Mesodermal cell (in vitro differentiated cells): ENCODE measurements at regions not wholly inside any gene's neighbourhood (a gene's known extent, or its start where the extent isn't known, plus 50 kb on each side); places are given as distances from the start of the nearest gene placed in this dataset.

Experiments
- H3K27ac ChIP-seq: 2 replicates; pipeline ENCODE4 v1.7.0; 2013; ENCODE audit warnings: mild to moderate bottlenecking, low read depth, low read length, moderate library complexity; ENCODE audit not compliant: severe bottlenecking
- H3K36me3 ChIP-seq: 2 replicates; pipeline ENCODE4 v1.7.1; 2013; ENCODE audit warnings: mild to moderate bottlenecking, low read length, moderate library complexity; ENCODE audit not compliant: control insufficient read depth, insufficient read depth
- H3K4me1 ChIP-seq: one replicate; pipeline ENCODE4 v1.7.1; 2013; ENCODE audit warnings: mild to moderate bottlenecking, low read length; ENCODE audit not compliant: insufficient read depth, control insufficient read depth, poor library complexity, severe bottlenecking
- H3K4me3 ChIP-seq: 2 replicates; pipeline ENCODE4 v1.7.0; 2013; ENCODE audit warnings: low read length, control low read depth, mild to moderate bottlenecking; ENCODE audit not compliant: insufficient read depth, poor library complexity, severe bottlenecking; ENCODE audit errors: extremely low read depth
- H3K9me3 ChIP-seq: 2 replicates; pipeline ENCODE4 v1.7.1; 2013; ENCODE audit warnings: mild to moderate bottlenecking, low read length, moderate library complexity; ENCODE audit not compliant: control insufficient read depth
- WGBS, 2 experiments: methylation state at CpG; one replicate each; pipeline ENCODE4 v1.1.5; 2013; ENCODE audit warnings: missing lambda C conversion rate in 2 of 2; ENCODE audit not compliant: insufficient coverage in 2 of 2; 5-methylcytosine and 5-hydroxymethylcytosine counted together

- H3K27ac ChIP-seq = no peak overlapping the region
- H3K9me3 ChIP-seq = peaks cover 7% of the 10 kb centered on the region
- H3K4me3 ChIP-seq = no peak overlapping the region
- no CpG with 5 or more reads among the region's 5 CpGs for WGBS, 2 experiments
- peaks cover 4% of the 10 kb centered on the region for H3K4me1 ChIP-seq
- no peaks in the 10 kb centered on the region for H3K36me3 ChIP-seq
Observed at GRCh38 chr18:39007031-39007902, 1441.7 kb upstream of the CELF4 start.

GRCh38 chr18:38996056-38996455 is 1430.5 kb upstream of the CELF4 start:
- Histone ChIP-seq H3K4me1 (no peaks in the 10 kb centered on the region), H3K27ac (no peak overlapping the region)
- WGBS, 2 experiments = 89% methylated on average over 3 of the region's 3 CpGs; no CpG with 5 or more reads in 1 of the 2 experiments

GRCh38 chr18:38993342-38993741 is 1427.7 kb upstream of the CELF4 start:
- H3K4me3 ChIP-seq = no peak overlapping the region
- H3K9me3 ChIP-seq = no peaks in the 10 kb centered on the region
- H3K4me1 ChIP-seq = no peaks in the 10 kb centered on the region
- no CpG with 5 or more reads among the region's 1 CpG for WGBS, 2 experiments
- H3K36me3 ChIP-seq = no peaks in the 10 kb centered on the region
- H3K27ac ChIP-seq = no peak overlapping the region

More at GRCh38 chr18:38996056-38996455, 1430.5 kb upstream of the CELF4 start:
- H3K9me3 ChIP-seq = no peaks in the 10 kb centered on the region
- H3K36me3 ChIP-seq = no peaks in the 10 kb centered on the region
- H3K4me3 ChIP-seq = no peak overlapping the region

GRCh38 chr18:38984968-38985367 is 1419.4 kb upstream of the CELF4 start:
- Histone ChIP-seq H3K4me3 (no peak overlapping the region), H3K9me3 (no peaks in the 10 kb centered on the region), H3K36me3 (no peaks in the 10 kb centered on the region), H3K4me1 (no peaks in the 10 kb centered on the region), H3K27ac (no peak overlapping the region)

- WGBS, 2 experiments = 80 to 89% methylated on average over 1 of the region's 1 CpG
Observed at GRCh38 chr18:38982072-38982471, 1416.5 kb upstream of the CELF4 start.

GRCh38 chr18:38981389-38981788 is 1415.8 kb upstream of the CELF4 start:
- H3K4me3 ChIP-seq = no peak overlapping the region
- H3K9me3 ChIP-seq = no peaks in the 10 kb centered on the region
- WGBS, 2 experiments = 90% methylated on average over 2 of the region's 2 CpGs; no CpG with 5 or more reads in 1 of the 2 experiments
- H3K27ac ChIP-seq = no peak overlapping the region
- no peaks in the 10 kb centered on the region for H3K4me1 ChIP-seq
- no peaks in the 10 kb centered on the region for H3K36me3 ChIP-seq

More at GRCh38 chr18:38982072-38982471, 1416.5 kb upstream of the CELF4 start:
- Histone ChIP-seq H3K9me3 (no peaks in the 10 kb centered on the region), H3K4me3 (no peak overlapping the region), H3K27ac (no peak overlapping the region), H3K36me3 (no peaks in the 10 kb centered on the region), H3K4me1 (no peaks in the 10 kb centered on the region)

GRCh38 chr18:38980420-38980819 is 1414.8 kb upstream of the CELF4 start:
- no peaks in the 10 kb centered on the region for H3K36me3 ChIP-seq
- H3K4me3 ChIP-seq = no peak overlapping the region
- no peak overlapping the region for H3K27ac ChIP-seq
- no peaks in the 10 kb centered on the region for H3K9me3 ChIP-seq
- no peaks in the 10 kb centered on the region for H3K4me1 ChIP-seq

GRCh38 chr18:38972571-38972970 is 1407.0 kb upstream of the CELF4 start:
- Histone ChIP-seq H3K27ac (no peak overlapping the region), H3K36me3 (no peaks in the 10 kb centered on the region), H3K4me3 (no peak overlapping the region), H3K9me3 (no peaks in the 10 kb centered on the region), H3K4me1 (peaks cover 5% of the 10 kb centered on the region)
- 80 to 100% methylated on average over 1 of the region's 1 CpG for WGBS, 2 experiments

GRCh38 chr18:38971881-38972280 is 1406.3 kb upstream of the CELF4 start:
- peaks cover 5% of the 10 kb centered on the region for H3K4me1 ChIP-seq
- no peaks in the 10 kb centered on the region for H3K36me3 ChIP-seq
- 93 to 94% methylated on average over 5 to 7 of the region's 7 CpGs for WGBS, 2 experiments
- no peaks in the 10 kb centered on the region for H3K9me3 ChIP-seq
- H3K4me3 ChIP-seq = no peak overlapping the region
- H3K27ac ChIP-seq = no peak overlapping the region

- Histone ChIP-seq H3K4me3 (no peak overlapping the region), H3K27ac (no peak overlapping the region), H3K9me3 (no peaks in the 10 kb centered on the region), H3K4me1 (no peaks in the 10 kb centered on the region), H3K36me3 (no peaks in the 10 kb centered on the region)
Observed at GRCh38 chr18:38966841-38967240, 1401.2 kb upstream of the CELF4 start.

- H3K27ac ChIP-seq = no peak overlapping the region
- H3K4me3 ChIP-seq = no peak overlapping the region
- no peaks in the 10 kb centered on the region for H3K9me3 ChIP-seq
- 40 to 100% methylated on average over 1 of the region's 3 CpGs for WGBS, 2 experiments
- H3K4me1 ChIP-seq = no peaks in the 10 kb centered on the region
- no peaks in the 10 kb centered on the region for H3K36me3 ChIP-seq
Observed at GRCh38 chr18:38963943-38964660, 1398.5 kb upstream of the CELF4 start.
